ENCODE measurements at regions not wholly inside any gene's neighbourhood (a gene's known extent, or its start where the extent isn't known, plus 50 kb on each side); places are given as distances from the start of the nearest gene placed in this dataset.

DNA sequence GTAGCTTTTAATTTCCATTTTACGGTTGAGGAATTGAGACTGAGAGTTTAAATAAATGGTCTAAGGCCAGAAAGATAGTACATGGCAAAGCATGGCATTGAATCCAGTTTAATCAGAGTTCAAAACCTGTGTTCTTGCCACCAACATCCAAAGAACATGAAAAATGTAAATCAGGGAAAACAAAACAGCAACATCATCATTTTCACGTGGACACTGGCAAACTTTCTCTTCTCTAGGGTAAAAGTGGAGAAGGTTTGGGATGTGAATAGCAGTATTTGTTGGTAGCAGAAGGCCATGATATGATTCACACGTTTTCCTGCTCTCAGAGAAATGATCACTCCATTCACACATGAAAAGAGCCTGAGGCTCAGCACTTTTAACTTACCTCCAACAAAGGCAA is 357.7 kb downstream of the UQCRFS1 start:
- Histone ChIP-seq H3K36me3 (ENCODE audit: insufficient read depth, insufficient read length, low read length) (no peaks in the 10 kb centered on the region), H3K9ac (ENCODE audit: insufficient read length, low read depth) (no peak overlapping the region), H3K27me3 (ENCODE audit: insufficient read depth, insufficient read length) (no peaks in the 10 kb centered on the region), H3K4me1 (ENCODE audit: insufficient read depth, insufficient read length) (no peaks in the 10 kb centered on the region), H3K4me3 (ENCODE audit: insufficient read length, low read depth) (no peak overlapping the region), H3K9me3 (ENCODE audit: insufficient read depth, low read length) (peaks cover 13% of the 10 kb centered on the region; the same call in 1 of the 2 replicates)
- DNase-seq (ENCODE audit: low read depth, low spot score), result no peak
- TF ChIP-seq SUZ12 (IDR thresholded peaks at IDR 0.05; ENCODE audit: extremely low read depth, insufficient read depth, insufficient read length) (no peak), YY1 (IDR thresholded peaks at IDR 0.05; ENCODE audit: insufficient read depth, insufficient read length) (no peak), ZNF274 (IDR thresholded peaks at IDR 0.05; ENCODE audit: low read depth, low read length) (no peak)

DNA sequence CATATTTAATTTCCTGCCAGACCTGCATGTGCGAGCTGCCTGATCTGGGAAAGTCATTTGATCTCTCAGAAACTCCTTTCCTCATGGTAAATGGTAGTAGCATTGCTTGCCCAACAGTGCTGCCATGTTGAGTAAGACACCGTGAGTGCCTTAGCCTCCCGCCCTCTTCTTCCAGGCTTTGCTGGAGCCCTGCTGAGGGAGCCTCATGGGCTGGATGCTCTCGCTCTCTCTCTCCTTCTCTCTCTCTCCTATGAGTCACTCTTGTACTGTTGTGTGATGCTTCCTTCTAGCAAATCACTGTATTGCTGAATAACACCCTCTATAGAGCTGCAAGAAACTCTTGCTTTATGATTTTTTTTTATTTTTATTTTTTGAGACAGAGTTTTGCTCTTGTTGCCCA is 365.5 kb downstream of the UQCRFS1 start:
- no peaks in the 10 kb centered on the region for H3K36me3 ChIP-seq (ENCODE audit: insufficient read depth, insufficient read length, low read length)
- H3K27me3 ChIP-seq (ENCODE audit: insufficient read depth, insufficient read length), result no peaks in the 10 kb centered on the region
- no peak overlapping the region for H3K4me3 ChIP-seq (ENCODE audit: insufficient read length, low read depth)
- DNase-seq (ENCODE audit: low read depth, low spot score), result no peak
- peaks cover 6% of the 10 kb centered on the region; the same call in 1 of the 2 replicates for H3K9me3 ChIP-seq (ENCODE audit: insufficient read depth, low read length)
- H3K9ac ChIP-seq (ENCODE audit: insufficient read length, low read depth), result no peak overlapping the region
- no peak for TF ChIP-seq YY1 (IDR thresholded peaks at IDR 0.05; ENCODE audit: insufficient read depth, insufficient read length)
- TF ChIP-seq SUZ12 (IDR thresholded peaks at IDR 0.05; ENCODE audit: extremely low read depth, insufficient read depth, insufficient read length), result no peak
- peaks cover 4% of the 10 kb centered on the region for H3K4me1 ChIP-seq (ENCODE audit: insufficient read depth, insufficient read length)

DNA sequence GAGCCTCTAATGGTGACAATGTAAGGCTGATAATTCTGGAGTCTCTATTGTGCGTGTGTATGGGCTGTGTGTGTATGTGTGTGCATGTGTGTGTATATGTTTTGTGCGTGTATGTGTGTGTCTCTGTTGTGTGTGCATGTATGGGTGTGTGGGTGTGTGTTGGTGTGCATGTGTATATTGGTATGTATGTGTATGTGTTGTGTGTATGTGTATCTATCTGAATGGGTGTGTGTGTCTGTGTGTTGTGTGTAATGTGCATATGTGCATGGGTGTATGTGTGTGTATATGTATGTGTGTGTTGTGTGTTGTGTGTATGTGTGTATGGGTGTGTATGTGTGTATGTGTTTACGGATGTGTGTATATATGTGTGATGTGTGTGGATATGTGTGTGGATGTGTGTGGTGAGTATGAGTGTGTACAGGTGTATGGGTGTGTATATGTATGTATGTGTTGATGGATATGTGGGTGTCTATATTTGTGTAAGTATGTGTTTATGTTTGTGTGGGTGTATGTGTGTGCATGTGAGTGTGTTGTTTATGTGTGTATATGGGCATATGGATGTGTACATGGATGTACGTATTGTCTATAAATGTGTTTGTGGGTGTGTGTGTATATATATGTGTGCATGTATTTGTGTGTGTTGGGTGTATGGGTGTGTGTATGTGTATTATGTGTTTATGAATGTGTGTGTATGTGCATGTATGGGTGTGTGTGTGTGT is 366.7 kb downstream of the UQCRFS1 start:
- H3K27me3 ChIP-seq (ENCODE audit: insufficient read depth, insufficient read length), result no peaks in the 10 kb centered on the region
- no peak overlapping the region for H3K9ac ChIP-seq (ENCODE audit: insufficient read length, low read depth)
- H3K9me3 ChIP-seq (ENCODE audit: insufficient read depth, low read length), result peaks cover 6% of the 10 kb centered on the region; the same call in 1 of the 2 replicates
- H3K4me1 ChIP-seq (ENCODE audit: insufficient read depth, insufficient read length), result peaks cover 8% of the 10 kb centered on the region
- DNase-seq (ENCODE audit: low read depth, low spot score), result no peak
- H3K36me3 ChIP-seq (ENCODE audit: insufficient read depth, insufficient read length, low read length), result no peaks in the 10 kb centered on the region
- H3K4me3 ChIP-seq (ENCODE audit: insufficient read length, low read depth), result no peak overlapping the region
- no peak for TF ChIP-seq YY1 (IDR thresholded peaks at IDR 0.05; ENCODE audit: insufficient read depth, insufficient read length)
- no peak for TF ChIP-seq SUZ12 (IDR thresholded peaks at IDR 0.05; ENCODE audit: extremely low read depth, insufficient read depth, insufficient read length)
- TF ChIP-seq ZNF274 (IDR thresholded peaks at IDR 0.05; ENCODE audit: low read depth, low read length), result no peak

- TF ChIP-seq SUZ12 (IDR thresholded peaks at IDR 0.05; ENCODE audit: extremely low read depth, insufficient read depth, insufficient read length) (no peak), ZNF274 (IDR thresholded peaks at IDR 0.05; ENCODE audit: low read depth, low read length) (no peak), YY1 (IDR thresholded peaks at IDR 0.05; ENCODE audit: insufficient read depth, insufficient read length) (no peak)
- H3K27me3 ChIP-seq (ENCODE audit: insufficient read depth, insufficient read length), result no peaks in the 10 kb centered on the region
- peaks cover 6% of the 10 kb centered on the region; the same call in 1 of the 2 replicates for H3K9me3 ChIP-seq (ENCODE audit: insufficient read depth, low read length)
- H3K36me3 ChIP-seq (ENCODE audit: insufficient read depth, insufficient read length, low read length), result no peaks in the 10 kb centered on the region
- H3K9ac ChIP-seq (ENCODE audit: insufficient read length, low read depth), result no peak overlapping the region
- peaks cover 10% of the 10 kb centered on the region for H3K4me1 ChIP-seq (ENCODE audit: insufficient read depth, insufficient read length)
- H3K4me3 ChIP-seq (ENCODE audit: insufficient read length, low read depth), result no peak overlapping the region
- DNase-seq (ENCODE audit: low read depth, low spot score), result no peak
Observed at GRCh38 chr19:28843761-28844492, 369.0 kb downstream of the UQCRFS1 start.

GRCh38 chr19:28841531-28841930 is 371.4 kb downstream of the UQCRFS1 start:
- no peak for DNase-seq (ENCODE audit: low read depth, low spot score)

GRCh38 chr19:28840891-28841290 is 372.1 kb downstream of the UQCRFS1 start:
- Histone ChIP-seq H3K4me1 (ENCODE audit: insufficient read depth, insufficient read length) (peaks cover 13% of the 10 kb centered on the region), H3K9ac (ENCODE audit: insufficient read length, low read depth) (no peak overlapping the region), H3K36me3 (ENCODE audit: insufficient read depth, insufficient read length, low read length) (no peaks in the 10 kb centered on the region), H3K4me3 (ENCODE audit: insufficient read length, low read depth) (no peak overlapping the region), H3K27me3 (ENCODE audit: insufficient read depth, insufficient read length) (no peaks in the 10 kb centered on the region), H3K9me3 (ENCODE audit: insufficient read depth, low read length) (no peaks in the 10 kb centered on the region)
- DNase-seq (ENCODE audit: low read depth, low spot score), result peak; percentile 65
- TF ChIP-seq ZNF274 (IDR thresholded peaks at IDR 0.05; ENCODE audit: low read depth, low read length), result no peak
- no peak for TF ChIP-seq YY1 (IDR thresholded peaks at IDR 0.05; ENCODE audit: insufficient read depth, insufficient read length)
- TF ChIP-seq SUZ12 (IDR thresholded peaks at IDR 0.05; ENCODE audit: extremely low read depth, insufficient read depth, insufficient read length), result no peak

More at GRCh38 chr19:28841531-28841930, 371.4 kb downstream of the UQCRFS1 start:
- Histone ChIP-seq H3K27me3 (ENCODE audit: insufficient read depth, insufficient read length) (no peaks in the 10 kb centered on the region), H3K9me3 (ENCODE audit: insufficient read depth, low read length) (no peaks in the 10 kb centered on the region), H3K4me3 (ENCODE audit: insufficient read length, low read depth) (no peak overlapping the region), H3K4me1 (ENCODE audit: insufficient read depth, insufficient read length) (peaks cover 10% of the 10 kb centered on the region), H3K36me3 (ENCODE audit: insufficient read depth, insufficient read length, low read length) (no peaks in the 10 kb centered on the region), H3K9ac (ENCODE audit: insufficient read length, low read depth) (no peak overlapping the region)
- TF ChIP-seq ZNF274 (IDR thresholded peaks at IDR 0.05; ENCODE audit: low read depth, low read length) (no peak), YY1 (IDR thresholded peaks at IDR 0.05; ENCODE audit: insufficient read depth, insufficient read length) (no peak), SUZ12 (IDR thresholded peaks at IDR 0.05; ENCODE audit: extremely low read depth, insufficient read depth, insufficient read length) (no peak)

- H3K4me3 ChIP-seq (ENCODE audit: insufficient read length, low read depth), result no peak overlapping the region
- H3K9me3 ChIP-seq (ENCODE audit: insufficient read depth, low read length), result no peaks in the 10 kb centered on the region
- TF ChIP-seq YY1 (IDR thresholded peaks at IDR 0.05; ENCODE audit: insufficient read depth, insufficient read length) (no peak), SUZ12 (IDR thresholded peaks at IDR 0.05; ENCODE audit: extremely low read depth, insufficient read depth, insufficient read length) (no peak)
- no peak for DNase-seq (ENCODE audit: low read depth, low spot score)
- H3K27me3 ChIP-seq (ENCODE audit: insufficient read depth, insufficient read length), result no peaks in the 10 kb centered on the region
- H3K4me1 ChIP-seq (ENCODE audit: insufficient read depth, insufficient read length), result peaks cover 17% of the 10 kb centered on the region
- no peak overlapping the region for H3K9ac ChIP-seq (ENCODE audit: insufficient read length, low read depth)
- no peaks in the 10 kb centered on the region for H3K36me3 ChIP-seq (ENCODE audit: insufficient read depth, insufficient read length, low read length)
Observed at GRCh38 chr19:28839455-28839854, 373.5 kb downstream of the UQCRFS1 start.

Data from NT2/D1 (cell line).